ENCODE measurements at regions not wholly inside any gene's neighbourhood (a gene's known extent, or its start where the extent isn't known, plus 50 kb on each side); places are given as distances from the start of the nearest gene placed in this dataset.

DNA sequence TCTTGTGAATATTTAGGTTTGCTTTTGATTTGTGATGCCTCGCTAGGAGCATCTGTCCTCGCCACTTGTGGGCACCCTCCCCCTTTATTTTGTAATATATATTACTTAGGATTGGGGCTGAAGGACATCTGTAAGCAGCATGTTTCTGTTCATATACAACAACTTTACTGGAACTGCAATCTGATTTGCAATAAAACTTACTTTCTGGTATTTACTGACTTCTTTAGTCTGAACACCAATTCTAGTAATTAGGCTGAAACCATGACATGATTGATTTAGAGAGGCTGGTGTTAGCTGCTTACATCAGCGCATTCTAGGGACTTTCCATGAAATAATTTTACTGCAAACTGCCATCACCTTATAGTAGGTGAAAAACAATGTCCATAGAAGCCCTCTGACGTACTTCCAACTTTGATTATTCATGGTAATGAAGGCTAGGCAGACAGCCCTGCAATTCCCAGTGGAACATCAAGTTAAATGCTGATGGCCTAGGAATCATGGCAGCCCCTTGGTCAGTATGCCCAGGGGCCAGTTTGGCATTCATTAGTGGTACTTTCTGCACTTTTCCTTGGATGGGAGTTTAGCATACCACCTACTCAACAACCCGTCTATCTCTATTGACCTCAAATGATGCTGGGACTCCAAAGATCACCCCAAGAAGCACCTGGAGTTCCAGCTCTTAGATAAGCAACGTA, 132.9 kb upstream of the MCHR2 start:
- Histone ChIP-seq H2AFZ (ENCODE audit: low read depth) (peak overlapping the region; percentile 69), H3K4me1 (ENCODE audit: low read depth, poor library complexity, severe bottlenecking) (peaks cover 54% of the 10 kb centered on the region), H3K4me2 (peak overlapping the region; percentile 86), H3K79me2 (ENCODE audit: insufficient read depth, low read depth) (no peaks in the 10 kb centered on the region), H3K9ac (peak overlapping the region; percentile 87), H4K20me1 (ENCODE audit: insufficient read depth) (no peaks in the 10 kb centered on the region), H3K27me3 (ENCODE audit: insufficient read depth, low read depth) (no peaks in the 10 kb centered on the region), H3K36me3 (ENCODE audit: insufficient read depth) (no peaks in the 10 kb centered on the region), H3K4me3 (IDR thresholded peaks at IDR 0.05; ENCODE audit: insufficient read depth, low read depth, low read length) (no peak overlapping the region), H3K27ac (peak overlapping the region; percentile 98)
- TF ChIP-seq, protein P1, sequence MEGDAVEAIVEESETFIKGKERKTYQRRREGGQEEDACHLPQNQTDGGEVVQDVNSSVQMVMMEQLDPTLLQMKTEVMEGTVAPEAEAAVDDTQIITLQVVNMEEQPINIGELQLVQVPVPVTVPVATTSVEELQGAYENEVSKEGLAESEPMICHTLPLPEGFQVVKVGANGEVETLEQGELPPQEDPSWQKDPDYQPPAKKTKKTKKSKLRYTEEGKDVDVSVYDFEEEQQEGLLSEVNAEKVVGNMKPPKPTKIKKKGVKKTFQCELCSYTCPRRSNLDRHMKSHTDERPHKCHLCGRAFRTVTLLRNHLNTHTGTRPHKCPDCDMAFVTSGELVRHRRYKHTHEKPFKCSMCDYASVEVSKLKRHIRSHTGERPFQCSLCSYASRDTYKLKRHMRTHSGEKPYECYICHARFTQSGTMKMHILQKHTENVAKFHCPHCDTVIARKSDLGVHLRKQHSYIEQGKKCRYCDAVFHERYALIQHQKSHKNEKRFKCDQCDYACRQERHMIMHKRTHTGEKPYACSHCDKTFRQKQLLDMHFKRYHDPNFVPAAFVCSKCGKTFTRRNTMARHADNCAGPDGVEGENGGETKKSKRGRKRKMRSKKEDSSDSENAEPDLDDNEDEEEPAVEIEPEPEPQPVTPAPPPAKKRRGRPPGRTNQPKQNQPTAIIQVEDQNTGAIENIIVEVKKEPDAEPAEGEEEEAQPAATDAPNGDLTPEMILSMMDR (conservative IDR thresholded peaks at IDR 0.05; ENCODE audit: low read depth, low read length) = no peak

DNA sequence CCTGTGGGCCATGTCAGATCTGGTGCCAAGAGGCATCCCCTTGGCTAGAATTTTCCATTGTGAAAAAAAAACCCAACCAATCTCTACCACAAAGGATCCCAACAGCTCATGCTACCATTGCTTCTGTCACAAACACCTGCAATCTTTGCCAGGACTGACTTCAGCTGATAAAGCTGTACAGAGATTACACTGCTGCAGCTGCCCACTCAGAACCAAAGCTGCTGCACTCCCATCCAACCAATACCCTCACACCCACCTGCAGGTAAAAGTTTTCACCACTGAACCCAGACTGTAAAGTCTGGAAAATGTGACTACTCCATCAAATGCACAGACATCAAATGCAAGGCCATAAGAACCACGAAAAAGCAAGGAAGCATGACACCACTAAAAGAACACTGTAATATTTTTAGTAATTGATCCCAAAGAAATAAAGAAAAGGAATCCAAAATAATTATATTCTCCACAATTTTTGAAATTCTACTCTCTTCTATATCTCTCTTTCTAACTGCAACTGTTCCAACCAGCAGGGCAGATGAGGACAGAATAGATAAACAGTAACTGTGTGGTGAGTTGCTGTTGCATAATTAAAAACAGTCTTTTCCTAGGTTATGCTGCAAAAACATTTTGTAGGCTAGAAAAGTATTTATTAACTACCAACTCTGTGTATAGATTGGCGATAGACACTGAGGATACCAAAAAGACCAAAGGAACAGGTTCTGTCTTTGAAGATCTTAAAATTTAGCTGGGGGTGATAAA, 128.0 kb upstream of the MCHR2 start:
- Histone ChIP-seq H3K4me2 (peak overlapping the region; percentile 31; the same call in 1 of the 2 replicates), H2AFZ (ENCODE audit: low read depth) (0 out of 2 replicates have a peak overlapping the region, but pooled peaks have one; percentile 10), H3K79me2 (ENCODE audit: insufficient read depth, low read depth) (no peaks in the 10 kb centered on the region), H3K36me3 (ENCODE audit: insufficient read depth) (no peaks in the 10 kb centered on the region), H4K20me1 (ENCODE audit: insufficient read depth) (no peaks in the 10 kb centered on the region), H3K27me3 (ENCODE audit: insufficient read depth, low read depth) (no peaks in the 10 kb centered on the region), H3K9ac (no peak overlapping the region), H3K27ac (peak overlapping the region; percentile 26), H3K4me1 (ENCODE audit: low read depth, poor library complexity, severe bottlenecking) (peaks cover 54% of the 10 kb centered on the region), H3K4me3 (IDR thresholded peaks at IDR 0.05; ENCODE audit: insufficient read depth, low read depth, low read length) (no peak overlapping the region)
- TF ChIP-seq, protein P1 (conservative IDR thresholded peaks at IDR 0.05; ENCODE audit: low read depth, low read length) = no peak

DNA sequence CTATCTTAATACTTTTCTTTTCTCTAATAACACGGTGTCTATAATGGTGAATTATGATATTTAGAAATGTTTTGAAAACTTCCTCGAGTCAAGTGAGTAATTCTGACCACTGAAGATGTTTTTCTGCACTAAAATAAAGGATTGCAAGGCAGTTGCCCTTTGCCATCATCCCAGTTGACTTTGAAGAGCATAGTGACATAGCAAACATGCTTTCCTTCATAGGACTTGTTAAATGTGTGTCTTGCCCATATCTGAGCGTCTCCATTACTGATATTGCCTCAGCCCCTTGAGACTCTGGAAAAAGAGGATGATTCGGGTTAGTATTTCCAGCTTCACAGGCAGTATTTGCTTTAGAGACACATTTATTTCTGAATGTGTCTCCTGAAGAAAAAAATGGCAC, 125.2 kb upstream of the MCHR2 start:
- no peak overlapping the region for H3K27ac ChIP-seq
- H2AFZ ChIP-seq (ENCODE audit: low read depth) = no peak overlapping the region
- no peak overlapping the region for H3K4me2 ChIP-seq
- no peaks in the 10 kb centered on the region for H3K79me2 ChIP-seq (ENCODE audit: insufficient read depth, low read depth)
- H3K4me1 ChIP-seq (ENCODE audit: low read depth, poor library complexity, severe bottlenecking) = peaks cover 35% of the 10 kb centered on the region
- H3K36me3 ChIP-seq (ENCODE audit: insufficient read depth) = no peaks in the 10 kb centered on the region
- H3K9ac ChIP-seq = no peak overlapping the region
- TF ChIP-seq, protein P1 (conservative IDR thresholded peaks at IDR 0.05; ENCODE audit: low read depth, low read length) = no peak
- H3K27me3 ChIP-seq (ENCODE audit: insufficient read depth, low read depth) = no peaks in the 10 kb centered on the region
- no peaks in the 10 kb centered on the region for H4K20me1 ChIP-seq (ENCODE audit: insufficient read depth)
- no peak overlapping the region for H3K4me3 ChIP-seq (IDR thresholded peaks at IDR 0.05; ENCODE audit: insufficient read depth, low read depth, low read length)

DNA sequence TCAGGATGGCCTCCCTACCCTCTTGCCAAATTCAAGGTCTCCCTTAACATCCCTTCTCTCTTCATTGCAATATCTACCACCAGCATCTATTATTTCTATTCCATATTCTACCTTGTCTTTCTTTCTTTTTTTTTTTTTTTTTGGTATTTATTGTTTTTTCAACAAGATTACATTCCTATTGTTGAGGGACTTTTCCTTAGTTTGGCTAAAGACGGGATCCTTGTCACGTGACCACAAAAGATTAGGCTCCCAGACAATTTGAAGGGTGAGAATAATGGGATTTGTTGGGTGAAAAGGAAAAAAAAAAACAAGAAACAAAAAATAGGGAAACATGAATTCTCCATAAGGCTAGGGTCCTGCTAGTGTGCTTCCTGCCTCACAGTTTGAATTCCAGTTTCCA, 124.3 kb upstream of the MCHR2 start:
- Histone ChIP-seq H3K4me2 (no peak overlapping the region), H3K4me1 (ENCODE audit: low read depth, poor library complexity, severe bottlenecking) (peaks cover 35% of the 10 kb centered on the region), H3K4me3 (IDR thresholded peaks at IDR 0.05; ENCODE audit: insufficient read depth, low read depth, low read length) (no peak overlapping the region), H3K27me3 (ENCODE audit: insufficient read depth, low read depth) (no peaks in the 10 kb centered on the region), H3K9ac (no peak overlapping the region), H4K20me1 (ENCODE audit: insufficient read depth) (no peaks in the 10 kb centered on the region), H3K27ac (no peak overlapping the region), H2AFZ (ENCODE audit: low read depth) (no peak overlapping the region), H3K79me2 (ENCODE audit: insufficient read depth, low read depth) (no peaks in the 10 kb centered on the region), H3K36me3 (ENCODE audit: insufficient read depth) (no peaks in the 10 kb centered on the region)
- TF ChIP-seq, protein P1 (conservative IDR thresholded peaks at IDR 0.05; ENCODE audit: low read depth, low read length) = no peak

All from KMS-11 (cell line).